ENCODE measurements at regions not wholly inside any gene's neighbourhood (a gene's known extent, or its start where the extent isn't known, plus 50 kb on each side); places are given as distances from the start of the nearest gene placed in this dataset.

- no peak for DNase-seq (ENCODE audit: low spot score)
- no peak for TF ChIP-seq CTCF (IDR thresholded peaks at IDR 0.05; ENCODE audit: extremely low read depth, insufficient read depth, missing control alignments)
- in situ Hi-C loops (cut with MboI; ENCODE audit: low pct_unique_long_range_greater_than_20kb, low sequenced_read_pairs, unreplicated experiment) = no loop called here
Observed at GRCh38 chr13:22055259-22055658, 384.4 kb downstream of the FGF9 start.

GRCh38 chr13:22060187-22060586 lies 389.3 kb downstream of the FGF9 start:
- in situ Hi-C loops (cut with MboI; ENCODE audit: low pct_unique_long_range_greater_than_20kb, low sequenced_read_pairs, unreplicated experiment) = no loop called here
- no peak for DNase-seq (ENCODE audit: low spot score)
- no peak for TF ChIP-seq CTCF (IDR thresholded peaks at IDR 0.05; ENCODE audit: extremely low read depth, insufficient read depth, missing control alignments)

GRCh38 chr13:22061371-22061805 lies 390.5 kb downstream of the FGF9 start:
- DNase-seq (ENCODE audit: low spot score) = peak; percentile 39
- in situ Hi-C loops (cut with MboI; ENCODE audit: low pct_unique_long_range_greater_than_20kb, low sequenced_read_pairs, unreplicated experiment) = no loop called here
- peak; percentile 69 for TF ChIP-seq CTCF (IDR thresholded peaks at IDR 0.05; ENCODE audit: extremely low read depth, insufficient read depth, missing control alignments)

- peak; percentile 39 for DNase-seq (ENCODE audit: low spot score)
- no peak for TF ChIP-seq CTCF (IDR thresholded peaks at IDR 0.05; ENCODE audit: extremely low read depth, insufficient read depth, missing control alignments)
- in situ Hi-C loops (cut with MboI; ENCODE audit: low pct_unique_long_range_greater_than_20kb, low sequenced_read_pairs, unreplicated experiment) = no loop called here
Observed at GRCh38 chr13:22061806-22062391, 391.0 kb downstream of the FGF9 start.

GRCh38 chr13:22062478-22063205 lies 391.8 kb downstream of the FGF9 start:
- TF ChIP-seq CTCF (IDR thresholded peaks at IDR 0.05; ENCODE audit: extremely low read depth, insufficient read depth, missing control alignments) = no peak
- no peak for DNase-seq (ENCODE audit: low spot score)
- in situ Hi-C loops (cut with MboI; ENCODE audit: low pct_unique_long_range_greater_than_20kb, low sequenced_read_pairs, unreplicated experiment) = no loop called here

- TF ChIP-seq CTCF (IDR thresholded peaks at IDR 0.05; ENCODE audit: extremely low read depth, insufficient read depth, missing control alignments) = no peak
- in situ Hi-C loops (cut with MboI; ENCODE audit: low pct_unique_long_range_greater_than_20kb, low sequenced_read_pairs, unreplicated experiment) = no loop called here
- no peak for DNase-seq (ENCODE audit: low spot score)
Observed at GRCh38 chr13:22063416-22064124, 392.7 kb downstream of the FGF9 start.

Measured in GM13977 (cell line).